Endodermal cell (in vitro differentiated cells): ENCODE measurements at regions not wholly inside any gene's neighbourhood (a gene's known extent, or its start where the extent isn't known, plus 50 kb on each side); places are given as distances from the start of the nearest gene placed in this dataset.

Experiments
- DNase-seq: peaks from one replicate; pipeline ENCODE4 v3.0.0-alpha.2; 2017
- H3K27ac ChIP-seq: 2 replicates; pipeline ENCODE4 v1.5.1; 2013; ENCODE audit warnings: mild to moderate bottlenecking, low read depth, low read length, moderate library complexity
- H3K27me3 ChIP-seq: 2 replicates; pipeline ENCODE4 v1.6.1; 2013; ENCODE audit warnings: mild to moderate bottlenecking, low read length, moderate library complexity; ENCODE audit not compliant: insufficient read depth, control insufficient read depth, poor library complexity, severe bottlenecking
- H3K36me3 ChIP-seq: 2 replicates; pipeline ENCODE4 v1.7.0; 2013; ENCODE audit warnings: mild to moderate bottlenecking, low read length, moderate library complexity; ENCODE audit not compliant: control insufficient read depth, insufficient read depth
- H3K4me1 ChIP-seq: one replicate; pipeline ENCODE4 v1.7.0; 2013; ENCODE audit warnings: low read length; ENCODE audit not compliant: control insufficient read depth, insufficient read depth
- H3K4me3 ChIP-seq: 2 replicates; pipeline ENCODE4 v1.5.1; 2013; ENCODE audit warnings: mild to moderate bottlenecking, low read length, moderate library complexity
- H3K9ac ChIP-seq: 2 replicates; pipeline ENCODE4 v1.6.1; 2013; ENCODE audit warnings: mild to moderate bottlenecking, low read length, moderate library complexity; ENCODE audit not compliant: poor library complexity, severe bottlenecking; ENCODE audit errors: extremely low read depth
- H3K9me3 ChIP-seq: 2 replicates; pipeline ENCODE4 v1.6.1; 2013; ENCODE audit warnings: mild to moderate bottlenecking, low read length, moderate library complexity; ENCODE audit not compliant: control insufficient read depth
- H3K27ac Mint-ChIP-seq: 2 replicates; pipeline ENCODE4 v1.8.0; 2020; ENCODE audit warnings: mixed read lengths
- H3K27me3 Mint-ChIP-seq: 2 replicates; pipeline ENCODE4 v1.8.0; 2021; ENCODE audit warnings: mild to moderate bottlenecking, mixed read lengths; ENCODE audit not compliant: insufficient read depth
- H3K36me3 Mint-ChIP-seq: 2 replicates; pipeline ENCODE4 v1.8.0; 2020; ENCODE audit warnings: low read depth, mixed read lengths
- H3K4me1 Mint-ChIP-seq: 2 replicates; pipeline ENCODE4 v1.8.0; 2020; ENCODE audit warnings: mixed read lengths
- H3K4me3 Mint-ChIP-seq: 2 replicates; pipeline ENCODE4 v1.8.0; 2020; ENCODE audit warnings: mild to moderate bottlenecking, moderate library complexity, mixed read lengths
- H3K9me3 Mint-ChIP-seq: 2 replicates; pipeline ENCODE4 v1.8.0; 2020; ENCODE audit warnings: mild to moderate bottlenecking, mixed read lengths
- CTCF ChIP-seq: fragments of 200-600 bp; sonication (generic); conservative IDR thresholded peaks from 2 replicates; pipeline ENCODE4 v1.5.0; 2021; ENCODE audit warnings: antibody characterized with exemption, mild to moderate bottlenecking
- WGBS, 2 experiments: methylation state at CpG; one replicate each; pipeline versions ENCODE4 v1.1.5 to v1.1.7; 2013; ENCODE audit warnings: missing lambda C conversion rate in 2 of 2, mixed read lengths in 1 of 2; ENCODE audit not compliant: insufficient coverage in 1 of 2, insufficient read length in 1 of 2; 5-methylcytosine and 5-hydroxymethylcytosine counted together

DNA sequence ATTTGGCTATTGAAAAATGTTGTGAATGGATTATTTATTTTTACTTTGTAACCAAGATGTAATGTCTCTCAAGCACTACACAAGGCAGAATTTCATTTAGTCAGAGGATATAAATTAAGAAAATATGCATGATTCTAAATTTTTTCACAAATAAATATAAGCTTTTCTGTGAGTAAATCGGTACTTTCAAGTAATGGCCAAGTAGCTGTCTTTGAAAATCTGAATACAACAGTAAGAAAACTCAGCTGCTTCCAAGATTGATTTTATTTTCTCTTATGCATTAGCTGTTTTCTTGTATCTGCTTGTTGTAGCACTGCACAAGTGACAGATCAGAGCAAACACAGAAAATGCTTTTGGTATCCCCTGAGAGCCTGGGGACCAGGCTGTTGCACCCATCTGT, 998.5 kb upstream of the GHITM start:
- no peaks in the 10 kb centered on the region for H3K9me3 ChIP-seq
- no peak for DNase-seq
- no peak overlapping the region for H3K4me3 Mint-ChIP-seq
- no peak overlapping the region for H3K4me3 ChIP-seq
- no peak overlapping the region for H3K27ac Mint-ChIP-seq
- H3K27me3 Mint-ChIP-seq, result no peaks in the 10 kb centered on the region
- no peaks in the 10 kb centered on the region for H3K4me1 Mint-ChIP-seq
- 85 to 100% methylated on average over 1 of the region's 1 CpG for WGBS, 2 experiments
- H3K9ac ChIP-seq, result no peak overlapping the region
- no peak for TF ChIP-seq CTCF
- no peaks in the 10 kb centered on the region for H3K9me3 Mint-ChIP-seq
- no peaks in the 10 kb centered on the region for H3K4me1 ChIP-seq
- H3K36me3 Mint-ChIP-seq, result no peaks in the 10 kb centered on the region
- H3K36me3 ChIP-seq, result no peaks in the 10 kb centered on the region
- H3K27me3 ChIP-seq, result no peaks in the 10 kb centered on the region
- no peak overlapping the region for H3K27ac ChIP-seq

DNA sequence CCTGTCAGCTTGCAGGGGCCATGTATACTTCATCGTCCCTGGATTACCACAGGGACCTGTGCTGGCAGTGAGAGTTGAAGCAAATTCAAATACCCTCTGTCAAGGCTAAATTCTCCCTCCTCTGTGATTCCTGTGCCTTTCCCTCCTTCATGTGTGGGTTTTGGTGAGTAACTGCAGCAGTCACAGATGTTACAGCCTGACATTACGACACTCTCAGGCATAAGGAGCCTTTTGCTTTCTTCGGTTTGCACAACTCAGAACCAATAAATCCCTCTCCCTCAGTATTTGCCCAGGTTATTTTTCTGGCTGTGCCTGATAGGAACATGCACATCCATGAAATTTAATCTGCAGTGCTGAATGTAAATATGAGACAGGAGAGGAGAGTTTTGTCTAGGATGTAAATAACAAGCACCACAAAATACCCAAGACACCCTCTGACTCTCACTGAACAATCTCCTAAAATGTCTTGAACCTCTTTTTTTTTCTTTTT, 997.2 kb upstream of the GHITM start:
- no peaks in the 10 kb centered on the region for H3K27me3 Mint-ChIP-seq
- 97 to 100% methylated on average over 1 to 3 of the region's 3 CpGs for WGBS, 2 experiments
- H3K4me1 Mint-ChIP-seq, result no peaks in the 10 kb centered on the region
- Histone ChIP-seq H3K9ac (no peak overlapping the region), H3K4me1 (no peaks in the 10 kb centered on the region), H3K4me3 (no peak overlapping the region), H3K27me3 (no peaks in the 10 kb centered on the region), H3K9me3 (no peaks in the 10 kb centered on the region), H3K36me3 (no peaks in the 10 kb centered on the region), H3K27ac (no peak overlapping the region)
- no peak overlapping the region for H3K27ac Mint-ChIP-seq
- no peak for DNase-seq
- H3K36me3 Mint-ChIP-seq, result no peaks in the 10 kb centered on the region
- no peaks in the 10 kb centered on the region for H3K9me3 Mint-ChIP-seq
- H3K4me3 Mint-ChIP-seq, result no peak overlapping the region
- no peak for TF ChIP-seq CTCF

- Histone ChIP-seq H3K9me3 (no peaks in the 10 kb centered on the region), H3K27ac (no peak overlapping the region), H3K27me3 (no peaks in the 10 kb centered on the region), H3K4me1 (no peaks in the 10 kb centered on the region), H3K4me3 (no peak overlapping the region), H3K36me3 (no peaks in the 10 kb centered on the region), H3K9ac (no peak overlapping the region)
- Mint-ChIP-seq H3K36me3 (no peaks in the 10 kb centered on the region), H3K4me3 (no peak overlapping the region), H3K4me1 (no peaks in the 10 kb centered on the region), H3K27me3 (no peaks in the 10 kb centered on the region), H3K27ac (no peak overlapping the region), H3K9me3 (no peaks in the 10 kb centered on the region)
- TF ChIP-seq CTCF, result no peak
- no peak for DNase-seq
Observed at GRCh38 chr10:83144461-83144860, 994.8 kb upstream of the GHITM start.
